Mucosa of descending colon (tissue), 3 donors: ENCODE measurements at regions not wholly inside any gene's neighbourhood (a gene's known extent, or its start where the extent isn't known, plus 50 kb on each side); places are given as distances from the start of the nearest gene placed in this dataset.

ENCODE experiments used
- ATAC-seq: fragments of 200-7000 bp; cut with Tn5 transposase; one replicate; pipeline ENCODE4 v1.9.1; 2020; ENCODE audit warnings: mild to moderate bottlenecking, moderate library complexity
- DNase-seq, 3 donors: peaks; one replicate each; pipeline ENCODE4 v3.0.0-alpha.2; 2020
- H3K36me3 ChIP-seq: fragments of 200-600 bp; one replicate; pipeline ENCODE4 v1.8.0; 2021; ENCODE audit warnings: low read depth, mild to moderate bottlenecking
- H3K4me1 ChIP-seq: fragments of 200-600 bp; one replicate; pipeline ENCODE4 v1.8.0; 2021; ENCODE audit warnings: low read depth, mild to moderate bottlenecking
- H3K4me3 ChIP-seq: fragments of 200-600 bp; one replicate; pipeline ENCODE4 v1.8.0; 2021; ENCODE audit warnings: mild to moderate bottlenecking
- H3K9me3 ChIP-seq: fragments of 200-600 bp; one replicate; pipeline ENCODE4 v1.8.0; 2021; ENCODE audit warnings: mild to moderate bottlenecking
- CTCF ChIP-seq: fragments of 200-600 bp; IDR thresholded peaks from one replicate; pipeline ENCODE4 v1.8.0; 2022; ENCODE audit warnings: antibody characterized with exemption, mild to moderate bottlenecking
- intact Hi-C, 2 donors: fragments of 100-400 bp; cut with DNase I in 1 of 2; cut with micrococcal nuclease in 1 of 2; formaldehyde crosslinking; loops; one replicate each; pipeline versions ENCODE4 v1.11.0 to v1.11.1; 2022; cut with DNase I, micrococcal nuclease
- donor health status: DM: no; HTN: no; CAD: no; lungs with moderate emphysema.
- donor health status: DM: no; HTN: no; CAD: no.
- donor health status: DM: no; HTN: yes; CAD: no.

- H3K9me3 ChIP-seq: no peaks in the 10 kb centered on the region
- H3K4me1 ChIP-seq: no peaks in the 10 kb centered on the region
- intact Hi-C loops: no loop called here
- no peak for DNase-seq
- H3K4me3 ChIP-seq: no peak overlapping the region
- no peak for ATAC-seq
- H3K36me3 ChIP-seq: no peaks in the 10 kb centered on the region
- no peak for TF ChIP-seq CTCF
These were observed 750.4 kb upstream of the NR2F2 start for GRCh38 chr15:95580121-95580520.

DNA sequence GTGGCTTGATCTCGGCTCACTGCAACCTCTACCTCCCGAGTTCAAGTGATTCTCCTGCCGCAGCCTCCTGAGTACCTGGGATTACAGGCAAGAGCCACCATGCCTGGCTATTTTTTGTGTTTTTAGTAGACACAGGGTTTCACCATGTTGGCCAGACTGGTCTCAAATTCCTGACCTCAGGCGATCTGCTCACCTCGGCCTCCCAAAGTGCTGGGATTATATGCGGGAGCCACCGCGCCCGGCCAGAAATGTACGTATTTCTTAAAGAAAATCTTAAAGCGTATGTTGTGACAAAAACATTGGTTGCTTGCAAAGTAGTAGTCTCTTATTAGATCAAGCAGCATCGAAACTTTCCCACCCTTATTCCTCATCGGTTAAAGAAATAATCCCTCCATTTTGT lies 748.9 kb upstream of the NR2F2 start:
- no peak overlapping the region for H3K4me3 ChIP-seq
- no peaks in the 10 kb centered on the region for H3K9me3 ChIP-seq
- intact Hi-C loops: no loop called here
- ATAC-seq (no peak), DNase-seq (no peak)
- H3K4me1 ChIP-seq: no peaks in the 10 kb centered on the region
- no peaks in the 10 kb centered on the region for H3K36me3 ChIP-seq
- TF ChIP-seq CTCF: no peak

DNA sequence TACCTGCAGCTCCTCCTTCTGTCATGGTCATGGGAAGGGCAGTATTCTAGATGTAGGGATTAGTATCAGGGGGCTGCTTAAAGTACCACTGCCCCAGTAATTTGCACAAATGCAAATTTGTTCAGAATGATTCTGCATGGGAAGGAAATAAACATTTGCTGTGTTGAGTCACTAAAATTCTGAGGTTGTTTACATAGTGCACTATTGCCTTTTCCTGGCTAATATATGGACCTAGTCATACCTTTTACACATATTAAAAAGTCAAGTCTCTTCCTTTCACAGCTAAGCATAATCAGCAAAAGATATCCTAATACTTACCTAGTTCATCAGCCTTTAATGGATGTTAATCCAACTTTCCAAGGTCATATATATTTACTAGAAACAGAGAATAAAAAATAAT lies 746.4 kb upstream of the NR2F2 start:
- intact Hi-C loops: no loop called here
- no peak overlapping the region for H3K4me3 ChIP-seq
- ATAC-seq (no peak), DNase-seq (no peak)
- no peaks in the 10 kb centered on the region for H3K9me3 ChIP-seq
- no peaks in the 10 kb centered on the region for H3K4me1 ChIP-seq
- no peak for TF ChIP-seq CTCF
- H3K36me3 ChIP-seq: no peaks in the 10 kb centered on the region

DNA sequence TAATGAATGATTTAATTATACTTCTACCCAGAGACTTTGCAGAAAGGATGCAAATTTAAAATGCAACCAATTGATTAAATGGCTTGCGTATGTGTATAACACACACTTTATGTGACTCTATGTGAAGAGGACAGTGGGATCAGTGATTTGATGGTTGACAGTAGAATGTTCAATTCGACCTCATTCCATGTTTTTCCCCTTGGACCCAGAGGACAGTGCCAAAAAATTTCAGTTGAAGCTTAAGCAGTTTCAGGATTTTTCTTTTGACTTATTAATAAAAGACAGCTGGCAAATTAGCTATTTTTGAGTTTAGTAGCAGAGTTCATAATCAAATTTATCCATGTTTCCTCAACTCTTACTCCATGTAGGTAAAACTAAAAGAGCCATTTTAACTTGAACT lies 742.4 kb upstream of the NR2F2 start:
- Histone ChIP-seq H3K36me3 (no peaks in the 10 kb centered on the region), H3K4me3 (no peak overlapping the region), H3K4me1 (no peaks in the 10 kb centered on the region), H3K9me3 (no peaks in the 10 kb centered on the region)
- no peak for DNase-seq
- intact Hi-C loops: no loop called here
- TF ChIP-seq CTCF: no peak
- no peak for ATAC-seq

GRCh38 chr15:95590533-95591044 lies 739.9 kb upstream of the NR2F2 start:
- Histone ChIP-seq H3K4me1 (no peaks in the 10 kb centered on the region), H3K4me3 (no peak overlapping the region), H3K36me3 (no peaks in the 10 kb centered on the region), H3K9me3 (no peaks in the 10 kb centered on the region)
- DNase-seq (no peak), ATAC-seq (no peak)
- intact Hi-C loops: no loop called here
- no peak for TF ChIP-seq CTCF

DNA sequence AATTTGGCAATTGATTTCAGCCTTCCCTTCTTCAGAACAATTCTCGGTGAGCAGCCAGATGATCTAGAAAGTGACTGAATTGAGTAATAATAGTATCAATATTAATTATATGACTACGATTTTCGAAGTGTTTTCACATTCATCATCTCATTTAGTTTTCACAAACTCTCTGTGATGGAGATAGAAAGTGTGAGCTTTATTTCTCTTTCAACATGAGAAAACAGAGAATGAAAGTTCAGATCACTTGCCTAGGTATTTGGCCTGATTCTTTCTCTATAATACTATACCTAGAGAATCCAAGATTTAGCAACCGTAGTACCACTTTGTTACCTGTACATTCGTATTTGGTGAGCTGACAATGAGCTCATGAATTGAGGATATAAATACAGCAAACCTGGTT lies 739.2 kb upstream of the NR2F2 start:
- Histone ChIP-seq H3K4me3 (no peak overlapping the region), H3K9me3 (no peaks in the 10 kb centered on the region), H3K4me1 (no peaks in the 10 kb centered on the region), H3K36me3 (no peaks in the 10 kb centered on the region)
- ATAC-seq (no peak), DNase-seq (no peak)
- intact Hi-C loops: no loop called here
- TF ChIP-seq CTCF: no peak
